ENCODE measurements at regions not wholly inside any gene's neighbourhood (a gene's known extent, or its start where the extent isn't known, plus 50 kb on each side); places are given as distances from the start of the nearest gene placed in this dataset.

DNA sequence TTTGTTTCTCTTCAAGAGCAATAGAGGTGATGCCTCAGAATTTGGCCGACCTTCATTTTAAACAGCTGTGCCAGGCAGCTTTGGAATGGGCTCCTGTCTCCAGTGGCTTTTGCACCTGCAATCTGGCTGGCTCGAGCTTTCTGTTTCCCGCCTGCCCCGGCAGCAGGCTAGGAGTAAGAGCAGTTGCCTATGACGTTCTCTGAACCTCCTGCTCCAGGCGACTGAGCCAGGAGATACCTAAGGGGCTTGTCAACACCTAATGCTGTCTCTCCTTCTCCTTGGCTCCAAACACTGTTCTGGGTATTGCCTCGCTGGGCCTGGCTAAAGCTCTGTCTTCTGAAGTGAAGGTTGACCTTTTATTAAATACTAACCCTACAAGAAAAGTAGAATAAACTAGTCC, 229.9 kb downstream of the LRRN1 start:
- no peak for DNase-seq (ENCODE audit: low spot score)

DNA sequence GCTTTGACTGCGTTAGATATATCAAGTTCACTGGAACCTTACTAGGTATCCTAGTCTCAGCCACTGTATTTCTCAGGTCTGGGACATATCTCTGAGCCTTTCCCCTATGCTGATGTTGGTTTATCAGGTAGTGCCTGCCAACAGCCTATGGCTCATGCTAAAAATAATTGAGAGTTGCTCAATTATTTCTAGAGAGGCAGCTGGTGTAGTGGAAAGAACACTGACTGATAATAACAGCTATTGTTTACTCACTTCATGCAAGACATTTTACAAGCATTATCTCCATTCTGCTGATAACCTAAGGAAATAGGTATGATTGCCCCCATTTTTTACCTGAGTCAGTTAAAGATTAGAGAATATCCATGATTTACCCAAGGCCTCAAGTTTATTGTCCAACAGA, 231.4 kb downstream of the LRRN1 start:
- DNase-seq (ENCODE audit: low spot score) = no peak

DNA sequence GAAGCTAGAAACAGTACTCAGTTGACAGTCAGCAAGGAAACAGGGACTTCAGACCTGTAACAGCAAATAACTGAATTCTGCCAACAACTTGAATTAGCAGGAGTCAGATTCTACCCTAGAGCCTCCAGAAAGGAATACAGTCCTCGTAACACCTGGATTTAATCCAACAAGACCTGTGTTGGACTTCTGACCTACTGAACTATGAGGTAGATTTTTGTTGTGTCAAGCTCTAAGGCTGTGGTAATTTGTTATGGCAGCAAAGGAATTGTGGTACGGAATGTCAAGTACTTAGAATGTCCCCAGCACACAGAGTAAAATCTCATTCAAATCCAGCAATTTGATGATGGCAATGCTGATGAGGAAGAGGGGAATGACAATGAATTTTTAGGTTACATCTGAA, 234.1 kb downstream of the LRRN1 start:
- no peak for DNase-seq (ENCODE audit: low spot score)

DNA sequence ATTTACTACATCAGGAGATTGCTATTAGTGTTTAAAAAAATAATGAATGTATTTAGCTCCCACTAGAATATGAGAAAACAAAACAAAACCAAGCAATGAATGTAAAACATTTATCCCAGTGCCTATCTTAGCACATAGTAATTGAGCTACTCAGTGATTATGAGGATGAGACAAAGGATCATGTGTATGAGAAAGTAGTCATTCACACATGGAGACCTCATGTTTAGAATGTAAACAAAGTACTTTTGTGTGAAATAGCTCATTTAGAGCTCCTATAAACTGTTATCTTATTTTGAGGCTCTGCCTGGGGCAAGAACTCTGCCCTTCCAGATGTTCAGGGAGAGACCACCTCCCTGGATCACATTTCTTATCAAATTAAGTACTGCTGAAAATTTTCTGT, 236.8 kb downstream of the LRRN1 start:
- no peak for DNase-seq (ENCODE audit: low spot score)

DNA sequence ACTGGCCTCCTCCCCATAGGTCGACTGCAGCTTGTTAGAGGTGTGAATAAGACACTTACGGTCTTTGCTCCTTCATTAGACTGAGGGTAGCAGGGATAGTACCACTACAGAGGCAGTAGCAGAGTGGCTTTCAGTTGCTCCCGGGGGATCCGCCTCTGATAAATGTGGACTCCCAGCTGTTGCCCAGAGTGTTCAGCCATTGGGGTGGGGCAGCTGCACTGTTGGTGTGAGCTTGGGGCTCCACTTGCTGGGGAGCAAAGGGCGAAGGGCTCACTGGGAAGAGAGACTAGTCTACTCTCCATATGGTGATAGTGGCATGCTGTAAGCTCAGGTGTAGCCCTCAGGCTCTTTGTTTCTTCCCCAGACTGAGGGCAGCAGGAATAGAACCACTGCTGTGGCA, 239.1 kb downstream of the LRRN1 start:
- DNase-seq (ENCODE audit: low spot score) = no peak

DNA sequence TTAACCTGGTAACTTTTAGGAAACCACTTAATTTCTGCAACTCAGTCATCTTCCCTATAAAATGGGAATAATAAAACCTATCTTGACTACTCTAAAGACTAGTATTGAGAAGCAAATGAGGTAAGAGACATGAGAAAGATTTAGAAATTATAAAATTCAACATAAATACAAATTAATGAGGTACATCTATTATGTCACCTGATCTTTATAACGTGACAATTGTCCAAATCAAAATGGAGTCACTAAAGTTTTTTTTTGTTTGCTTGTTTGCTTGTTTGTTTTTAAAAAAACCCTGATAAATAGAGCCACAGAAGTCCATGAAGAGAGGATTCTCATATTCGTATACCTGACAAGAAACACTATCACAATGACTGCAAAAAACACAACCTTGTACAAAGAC, 242.8 kb downstream of the LRRN1 start:
- no peak for DNase-seq (ENCODE audit: low spot score)

DNA sequence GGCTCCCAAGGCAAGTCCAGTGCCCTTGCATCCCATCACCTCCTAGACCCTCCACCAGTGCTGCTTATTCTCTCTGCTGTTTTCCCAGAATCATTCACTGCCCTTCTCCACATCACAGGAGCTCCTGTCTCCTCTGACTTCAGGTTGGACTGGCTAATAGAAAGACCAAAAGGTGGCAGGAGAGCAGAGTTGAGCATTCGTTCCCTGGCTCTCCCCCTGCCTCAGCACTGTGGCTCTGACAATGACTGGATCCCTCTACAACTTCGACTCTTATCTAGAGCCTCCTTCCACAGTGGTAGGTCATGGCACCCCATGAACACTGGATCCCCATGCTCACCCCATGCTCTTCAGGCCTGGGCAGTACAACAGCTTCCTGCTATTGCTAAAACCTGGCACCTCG, 243.6 kb downstream of the LRRN1 start:
- no peak for DNase-seq (ENCODE audit: low spot score)

DNA sequence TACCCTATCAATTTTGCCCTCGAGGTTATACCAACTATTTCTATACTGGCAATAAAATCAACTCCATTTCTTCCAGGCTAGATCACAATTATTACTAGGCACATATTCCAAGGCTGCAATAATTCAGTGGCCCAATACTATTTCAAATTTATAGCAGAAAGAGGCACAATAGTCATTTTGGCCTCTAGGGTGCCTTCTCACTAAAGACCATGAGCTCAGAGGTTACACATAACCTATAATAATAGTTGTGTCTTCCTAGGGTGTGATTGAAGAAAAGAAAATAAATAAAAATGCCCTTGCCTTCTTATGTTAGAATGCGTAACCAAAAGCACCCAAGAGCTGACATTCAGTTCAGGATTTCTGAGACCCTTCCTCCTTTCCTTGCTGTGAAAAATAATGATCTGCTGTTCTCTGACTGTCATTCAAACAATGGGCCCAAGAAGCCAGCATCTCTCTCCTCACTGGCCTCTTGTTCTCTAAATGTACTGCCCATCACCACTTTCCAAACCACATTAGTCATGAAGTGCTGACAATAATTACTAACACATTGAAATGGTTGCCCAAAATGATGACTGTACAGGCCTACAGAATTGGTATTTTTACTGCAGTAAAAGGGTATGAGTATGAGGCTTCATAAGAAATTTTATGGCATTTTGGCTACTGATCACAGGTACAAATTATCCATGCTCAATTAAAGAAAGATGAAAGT, 244.8 kb downstream of the LRRN1 start:
- no peak for DNase-seq (ENCODE audit: low spot score)

DNA sequence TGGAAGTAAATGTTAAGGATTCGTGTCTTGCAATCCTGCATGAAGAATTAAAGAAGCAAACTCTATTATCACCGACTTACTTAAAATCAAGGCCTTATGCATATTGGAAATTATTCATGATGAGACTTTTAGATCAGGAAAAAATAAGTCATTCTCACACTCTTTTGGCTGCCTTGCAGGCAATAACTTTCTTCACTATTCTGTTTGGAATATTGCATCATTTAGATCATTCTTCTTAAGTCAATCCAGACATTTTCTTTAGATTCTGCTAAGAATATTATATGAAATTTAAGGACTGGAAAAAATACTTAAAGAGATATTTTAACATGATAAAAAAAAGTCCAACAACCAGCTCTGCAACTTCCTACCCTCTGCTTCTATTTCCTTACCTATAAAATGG, 245.4 kb downstream of the LRRN1 start:
- DNase-seq (ENCODE audit: low spot score) = no peak

DNA sequence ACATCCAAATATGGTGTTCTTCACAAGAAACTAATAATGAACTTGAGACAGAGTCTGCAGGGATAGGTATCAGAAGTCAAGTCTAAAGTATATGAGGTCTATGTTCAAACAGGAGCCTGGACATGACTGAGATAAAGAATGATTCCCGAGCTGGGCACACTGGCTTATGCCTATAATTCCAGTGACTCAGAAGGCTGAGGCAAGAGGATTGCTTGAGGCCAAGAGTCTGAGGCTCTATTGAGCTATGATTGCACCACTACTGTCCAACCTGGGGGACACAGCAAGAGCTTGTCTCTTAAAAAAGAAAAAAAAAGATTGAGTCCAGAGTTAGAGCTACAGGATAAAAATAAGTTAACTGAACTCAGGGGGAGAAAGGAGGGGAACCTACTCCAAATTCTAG, 246.5 kb downstream of the LRRN1 start:
- DNase-seq (ENCODE audit: low spot score) = no peak

DNA sequence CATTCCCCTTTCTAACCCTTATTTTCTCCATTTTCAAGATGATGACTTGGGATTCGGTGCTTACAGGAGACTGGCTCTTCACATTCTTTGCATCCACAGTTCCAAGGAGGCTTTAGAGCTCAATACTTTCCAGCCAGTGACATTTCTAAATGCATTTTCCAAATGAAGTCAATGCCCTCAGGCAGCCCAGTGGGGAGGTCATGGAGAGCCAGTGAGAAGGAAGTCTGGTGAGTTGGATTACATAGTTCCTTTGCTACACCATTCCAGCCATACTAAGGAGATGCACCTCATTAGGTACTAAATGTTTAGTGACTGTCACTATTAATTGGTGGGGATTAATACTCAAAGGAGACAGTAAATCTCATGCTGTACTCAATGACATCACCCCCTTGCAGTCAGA, 248.1 kb downstream of the LRRN1 start:
- DNase-seq (ENCODE audit: low spot score) = no peak

DNA sequence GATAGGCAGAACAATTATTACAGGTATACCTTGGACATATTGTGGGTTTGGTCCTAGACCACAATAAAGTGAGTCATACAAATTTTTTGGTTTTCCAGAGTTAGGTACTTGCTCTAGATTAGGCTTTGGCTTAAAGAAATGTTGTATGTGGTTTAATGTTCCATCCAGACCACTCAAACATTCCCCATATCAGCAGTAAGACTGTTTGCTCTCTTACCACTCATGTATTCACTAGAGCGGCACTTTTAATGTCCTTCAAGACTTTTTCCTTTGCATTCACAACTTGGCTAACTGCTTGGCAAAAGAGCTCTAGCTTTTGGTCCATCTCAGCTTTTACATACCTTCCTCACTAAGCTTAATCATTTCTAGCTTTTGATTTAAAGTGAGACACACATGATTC, 250.5 kb upstream of the SETMAR start:
- no peak for DNase-seq (ENCODE audit: low spot score)

DNA sequence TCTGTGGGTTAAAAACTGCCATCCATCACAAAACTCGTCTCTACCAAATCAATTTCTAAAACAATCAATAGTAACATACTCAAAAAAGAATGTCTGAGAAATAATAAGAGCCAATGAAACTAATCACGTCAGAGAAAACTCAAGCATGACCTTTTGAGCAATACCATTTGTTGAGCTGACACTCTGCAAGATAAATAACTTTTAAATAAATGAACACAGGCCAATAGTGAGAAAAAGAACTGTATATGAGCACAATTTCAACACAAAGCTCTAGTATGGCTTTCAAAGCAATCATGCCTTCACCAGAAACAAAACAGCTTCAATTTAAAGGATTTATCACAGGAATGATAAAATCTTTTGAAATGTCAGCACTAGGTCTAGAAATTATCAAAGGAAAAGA, 249.2 kb upstream of the SETMAR start:
- DNase-seq (ENCODE audit: low spot score) = no peak

DNA sequence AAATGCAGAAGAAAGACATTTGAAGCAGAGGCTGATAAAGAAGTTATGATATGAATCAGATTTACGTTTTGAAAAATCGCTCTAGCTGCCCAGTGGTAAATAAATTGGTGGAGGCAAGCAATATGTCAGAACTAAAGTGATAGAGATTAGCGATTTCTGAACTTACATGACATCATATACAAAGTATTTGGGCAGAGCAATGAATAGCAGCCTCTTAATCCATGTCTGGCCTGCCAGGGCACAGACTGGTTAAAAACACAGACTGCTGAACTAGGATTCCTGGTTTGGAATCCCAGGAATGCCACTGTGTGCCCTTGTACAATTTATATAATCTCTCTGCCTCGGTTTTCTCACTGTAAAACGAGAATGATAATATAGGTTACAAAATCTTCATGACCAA, 243.1 kb upstream of the SETMAR start:
- DNase-seq (ENCODE audit: low spot score) = no peak

DNA sequence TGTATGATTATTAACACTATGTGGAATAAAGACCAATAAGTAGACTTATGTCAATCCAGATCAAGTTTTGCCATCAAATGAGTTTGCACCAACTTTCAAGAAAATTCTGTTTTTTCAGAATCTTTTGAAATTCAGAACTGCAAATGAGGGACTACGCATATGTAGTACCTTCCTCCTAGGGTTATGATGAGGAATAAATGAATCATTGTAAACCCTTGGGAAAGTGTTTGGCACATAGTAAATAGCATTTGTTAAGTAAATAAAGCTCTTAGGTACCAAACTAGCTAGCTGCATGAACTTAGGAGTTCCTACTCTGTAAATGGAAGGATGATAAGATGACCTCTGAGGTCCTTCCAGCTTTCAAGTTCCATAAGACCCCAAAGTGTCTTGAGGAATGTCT, 242.6 kb upstream of the SETMAR start:
- no peak for DNase-seq (ENCODE audit: low spot score)

DNA sequence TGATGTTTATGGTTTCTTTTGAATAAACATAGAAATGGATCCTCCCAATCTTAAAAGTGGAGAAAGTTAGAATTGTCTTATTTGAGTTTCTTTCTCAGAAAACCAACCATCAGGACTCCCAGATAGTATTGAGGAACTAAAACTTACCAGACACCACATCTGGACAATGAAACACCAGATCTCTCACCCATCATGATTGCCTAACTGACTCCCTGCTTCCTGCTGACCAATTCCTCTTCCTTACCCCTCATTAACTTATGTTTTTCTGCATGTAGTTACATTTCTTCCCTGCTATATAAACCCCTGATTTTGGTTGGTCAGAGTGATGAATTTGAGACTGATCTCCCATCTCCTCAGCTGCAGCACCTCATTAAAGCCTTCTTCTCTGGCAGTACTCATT, 242.0 kb upstream of the SETMAR start:
- no peak for DNase-seq (ENCODE audit: low spot score)

DNA sequence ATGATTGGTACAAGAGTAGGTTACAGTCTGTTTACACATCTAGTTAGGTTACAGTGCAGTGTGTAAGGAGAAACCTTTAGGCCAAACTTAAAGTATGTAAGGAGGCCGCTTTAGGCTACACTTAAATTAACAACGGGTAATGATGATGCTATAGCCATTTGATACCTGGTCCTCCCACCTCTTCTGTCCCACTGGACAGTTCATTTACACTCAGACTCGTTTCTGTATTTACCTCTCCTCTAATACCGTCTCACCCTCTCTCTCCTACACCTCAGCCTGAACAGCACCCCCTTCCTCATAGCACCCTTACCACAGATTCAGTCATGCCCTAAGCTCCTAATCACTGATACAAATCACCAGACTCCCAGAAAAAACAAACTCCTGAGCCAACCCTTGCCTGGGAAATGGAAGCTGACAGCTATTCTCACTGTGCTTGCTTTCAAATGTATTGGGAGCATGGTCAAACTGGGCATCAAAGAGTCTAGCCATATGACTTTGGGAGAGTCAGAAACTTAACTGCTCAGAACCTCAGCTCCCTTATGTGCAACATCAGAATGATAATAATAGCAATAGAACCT, 241.3 kb upstream of the SETMAR start:
- no peak for DNase-seq (ENCODE audit: low spot score)

DNA sequence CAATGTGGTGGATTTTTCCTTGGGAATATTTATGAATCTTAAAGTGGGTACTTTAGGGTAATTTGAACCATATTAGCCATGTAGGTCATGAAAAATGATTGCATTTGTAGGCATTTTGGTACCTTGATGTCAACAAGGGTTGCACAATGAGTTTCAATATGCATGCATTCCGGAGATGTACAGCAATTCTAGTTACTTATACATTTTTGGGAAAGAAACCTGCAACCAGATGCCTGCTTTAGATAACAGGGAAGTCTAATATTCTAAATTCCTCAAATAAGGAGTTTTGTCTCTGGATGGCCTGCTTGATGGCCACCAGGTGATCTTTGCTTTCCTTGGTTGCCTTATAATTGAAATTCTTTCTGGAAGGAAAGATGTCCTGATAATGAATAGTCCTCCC, 240.5 kb upstream of the SETMAR start:
- no peak for DNase-seq (ENCODE audit: low spot score)

DNA sequence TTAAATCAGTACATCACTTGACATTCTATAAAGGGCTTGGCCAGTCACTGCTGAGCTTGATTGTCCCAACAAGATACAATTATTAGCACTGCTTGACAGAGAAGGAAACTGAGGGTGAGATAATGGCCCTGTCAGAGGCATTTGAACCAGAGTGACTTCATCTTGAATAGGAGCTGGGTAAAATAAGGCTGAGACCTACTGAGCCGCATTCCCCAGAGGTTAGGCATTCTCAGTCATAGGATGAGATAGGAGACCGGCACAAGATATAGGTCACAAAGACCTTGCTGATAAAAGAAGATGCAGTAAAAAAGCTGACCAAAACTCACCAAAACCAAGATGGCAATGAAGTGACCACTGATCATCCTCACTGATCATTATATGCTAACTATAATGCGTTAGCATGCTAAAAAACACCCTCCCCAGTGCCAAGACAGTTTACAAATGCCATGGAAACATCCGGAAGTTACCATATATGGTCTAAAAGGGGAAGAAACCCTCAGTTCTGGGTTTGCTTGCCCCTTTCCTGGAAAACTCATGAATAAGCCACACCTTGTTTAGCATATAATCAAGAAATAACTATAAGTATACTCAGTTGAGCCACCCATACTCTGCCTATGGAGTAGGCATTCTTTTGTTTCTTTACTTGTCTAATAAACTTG, 239.1 kb upstream of the SETMAR start:
- no peak for DNase-seq (ENCODE audit: low spot score)

DNA sequence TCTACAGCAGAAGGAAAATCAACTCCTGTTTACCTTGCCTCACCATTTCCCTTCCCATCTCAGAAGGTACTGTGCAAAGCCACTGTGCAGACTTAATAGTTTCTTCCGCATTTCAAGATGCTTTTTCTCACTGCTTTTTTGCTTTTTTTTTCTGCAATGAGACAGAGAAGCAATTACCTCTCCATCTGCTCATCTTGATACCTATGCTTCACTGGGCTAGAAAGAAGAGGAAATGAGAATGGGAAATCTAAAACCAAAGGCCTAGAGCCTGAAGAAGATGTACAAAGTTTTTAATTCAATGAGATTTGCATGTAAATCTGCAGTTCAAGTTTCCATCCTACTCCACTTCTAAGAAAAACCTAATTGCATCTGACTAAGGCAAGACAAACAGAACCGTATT, 238.1 kb upstream of the SETMAR start:
- no peak for DNase-seq (ENCODE audit: low spot score)

DNA sequence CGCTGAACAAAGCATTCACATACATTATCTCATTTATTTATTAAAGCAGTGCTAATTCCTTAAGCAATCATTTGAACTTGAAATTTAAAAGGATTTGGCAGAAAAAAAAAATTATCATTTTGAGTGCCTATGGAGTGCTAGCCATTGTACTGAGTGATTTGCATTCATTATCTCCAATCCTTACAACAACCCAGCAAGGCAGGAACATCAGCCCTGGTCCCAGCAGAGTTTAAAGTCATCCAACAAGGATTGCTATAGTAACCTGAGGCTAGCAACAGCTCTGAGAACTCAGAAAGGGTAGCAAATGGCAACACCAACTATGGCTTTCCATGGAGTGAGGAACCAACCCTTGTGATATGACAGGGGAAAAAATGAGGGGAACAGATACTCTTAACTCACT, 237.6 kb upstream of the SETMAR start:
- no peak for DNase-seq (ENCODE audit: low spot score)

DNA sequence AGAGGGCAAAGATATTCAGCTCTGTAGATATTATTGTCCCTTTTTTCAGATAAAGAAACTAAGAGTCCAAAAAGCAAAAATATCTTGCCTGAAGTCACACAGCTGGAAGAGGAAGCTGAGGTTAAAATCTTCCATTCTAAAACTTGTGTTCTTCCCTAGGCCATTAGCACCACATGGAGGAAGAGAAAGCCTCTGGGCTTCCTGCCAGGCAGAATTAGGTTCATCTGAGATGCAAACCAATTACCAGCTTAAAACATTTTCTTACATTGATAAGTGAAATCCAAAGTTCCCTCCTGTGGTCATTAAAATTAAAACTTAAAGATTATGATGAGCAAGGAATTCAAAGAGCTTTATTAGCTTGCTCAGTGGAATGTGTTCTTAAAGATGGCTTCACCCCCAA, 235.3 kb upstream of the SETMAR start:
- peak; percentile 22 for DNase-seq (ENCODE audit: low spot score)

DNA sequence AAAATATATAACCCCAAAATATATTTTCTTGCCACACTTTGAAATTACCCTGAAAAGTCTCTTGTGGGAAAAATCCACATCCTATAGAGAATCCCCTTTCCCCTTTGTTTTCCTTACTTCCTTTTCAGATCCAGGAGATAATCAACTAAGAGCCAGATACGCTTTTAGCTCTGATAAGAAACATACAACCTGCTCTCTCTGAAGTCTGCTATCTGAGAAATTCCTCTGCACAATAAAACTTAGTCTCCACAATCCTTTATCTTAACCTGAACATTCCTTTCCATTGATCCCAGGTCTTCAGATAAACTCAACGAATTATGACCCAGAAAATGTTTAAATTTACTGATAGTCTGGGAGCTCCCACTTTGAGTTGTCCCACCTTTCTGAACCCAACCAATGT, 233.4 kb upstream of the SETMAR start:
- DNase-seq (ENCODE audit: low spot score) = no peak
